OCI-LY3 (cell line): ENCODE measurements at regions not wholly inside any gene's neighbourhood (a gene's known extent, or its start where the extent isn't known, plus 50 kb on each side); places are given as distances from the start of the nearest gene placed in this dataset.

Source experiments
- H2AFZ ChIP-seq: fragments of 200-600, 300-600 bp; shearing (Covaris generic); 2 replicates; pipeline ENCODE4 v1.6.0; 2014; ENCODE audit warnings: antibody characterized with exemption, low read depth, low read length
- H3K27ac ChIP-seq: fragments of 200-600, 300-600 bp; sonication (generic); 2 replicates; pipeline ENCODE4 v1.5.1; 2014; ENCODE audit warnings: mild to moderate bottlenecking, low read length, moderate library complexity, mixed read lengths
- H3K27me3 ChIP-seq: fragments of 200-600, 300-600 bp; sonication (generic); 2 replicates; pipeline ENCODE4 v1.6.1; 2014; ENCODE audit warnings: low read depth, low read length, mixed read lengths
- H3K36me3 ChIP-seq: fragments of 200-600, 300-600 bp; sonication (generic); replicated peaks from 2 replicates; pipeline ENCODE3; 2014; ENCODE audit warnings: low read depth, low read length, mixed read lengths
- H3K4me1 ChIP-seq: fragments of 300-600, 200-600 bp; sonication (generic); 2 replicates; pipeline ENCODE4 v1.6.1; 2014; ENCODE audit warnings: low read length, mixed read lengths
- H3K4me2 ChIP-seq: fragments of 200-600, 300-600 bp; sonication (generic); 2 replicates; pipeline ENCODE4 v1.6.1; 2014; ENCODE audit warnings: low read length, mixed read lengths
- H3K4me3 ChIP-seq: fragments of 300-600, 200-600 bp; sonication (generic); 2 replicates; pipeline ENCODE4 v1.5.1; 2014; ENCODE audit warnings: antibody characterized with exemption, mild to moderate bottlenecking, low read length, moderate library complexity
- H3K79me2 ChIP-seq: fragments of 300-600, 200-600 bp; shearing (Covaris generic); 2 replicates; pipeline ENCODE4 v1.6.1; 2014; ENCODE audit warnings: mild to moderate bottlenecking, low read length, mixed read lengths
- H3K9ac ChIP-seq: fragments of 300-600, 200-600 bp; shearing (Covaris generic); 2 replicates; pipeline ENCODE4 v1.6.0; 2014; ENCODE audit warnings: mild to moderate bottlenecking, low read length, moderate library complexity
- H3K9me3 ChIP-seq: fragments of 200-600, 300-600 bp; shearing (Covaris generic); 2 replicates; pipeline ENCODE4 v1.6.1; 2014; ENCODE audit warnings: low read length, mixed read lengths; ENCODE audit not compliant: insufficient read depth
- H4K20me1 ChIP-seq: fragments of 200-600, 300-600 bp; sonication (generic); 2 replicates; pipeline ENCODE4 v1.6.1; 2016; ENCODE audit warnings: low read length, mixed read lengths; ENCODE audit not compliant: insufficient read depth
- EZH2phosphoT487 ChIP-seq: fragments of 200-600 bp; shearing (Covaris generic); IDR thresholded peaks from 2 replicates; pipeline ENCODE4 v1.6.1; 2018; ENCODE audit warnings: antibody characterized with exemption, mixed run types, low read depth
- TF ChIP-seq, protein P1 (sequence below): fragments of 200-600, 300-600 bp; sonication (generic); IDR thresholded peaks from 2 replicates; pipeline ENCODE4 v1.5.1; 2014; ENCODE audit warnings: antibody characterized with exemption, low read length, low read depth

- H3K4me3 ChIP-seq, result no peak overlapping the region
- H3K9ac ChIP-seq, result no peak overlapping the region
- H2AFZ ChIP-seq, result no peak overlapping the region
- H3K4me1 ChIP-seq, result no peaks in the 10 kb centered on the region
- no peaks in the 10 kb centered on the region for H4K20me1 ChIP-seq
- no peak overlapping the region for H3K4me2 ChIP-seq
- H3K9me3 ChIP-seq, result no peaks in the 10 kb centered on the region
- no peaks in the 10 kb centered on the region for H3K79me2 ChIP-seq
- no peaks in the 10 kb centered on the region for H3K36me3 ChIP-seq
- TF ChIP-seq, protein P1, sequence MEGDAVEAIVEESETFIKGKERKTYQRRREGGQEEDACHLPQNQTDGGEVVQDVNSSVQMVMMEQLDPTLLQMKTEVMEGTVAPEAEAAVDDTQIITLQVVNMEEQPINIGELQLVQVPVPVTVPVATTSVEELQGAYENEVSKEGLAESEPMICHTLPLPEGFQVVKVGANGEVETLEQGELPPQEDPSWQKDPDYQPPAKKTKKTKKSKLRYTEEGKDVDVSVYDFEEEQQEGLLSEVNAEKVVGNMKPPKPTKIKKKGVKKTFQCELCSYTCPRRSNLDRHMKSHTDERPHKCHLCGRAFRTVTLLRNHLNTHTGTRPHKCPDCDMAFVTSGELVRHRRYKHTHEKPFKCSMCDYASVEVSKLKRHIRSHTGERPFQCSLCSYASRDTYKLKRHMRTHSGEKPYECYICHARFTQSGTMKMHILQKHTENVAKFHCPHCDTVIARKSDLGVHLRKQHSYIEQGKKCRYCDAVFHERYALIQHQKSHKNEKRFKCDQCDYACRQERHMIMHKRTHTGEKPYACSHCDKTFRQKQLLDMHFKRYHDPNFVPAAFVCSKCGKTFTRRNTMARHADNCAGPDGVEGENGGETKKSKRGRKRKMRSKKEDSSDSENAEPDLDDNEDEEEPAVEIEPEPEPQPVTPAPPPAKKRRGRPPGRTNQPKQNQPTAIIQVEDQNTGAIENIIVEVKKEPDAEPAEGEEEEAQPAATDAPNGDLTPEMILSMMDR, result no peak
- TF ChIP-seq EZH2phosphoT487, result no peak
- no peak overlapping the region for H3K27ac ChIP-seq
- H3K27me3 ChIP-seq, result no peaks in the 10 kb centered on the region
Measured at GRCh38 chr5:102638316-102638715, 116.8 kb upstream of the PAM start.

DNA sequence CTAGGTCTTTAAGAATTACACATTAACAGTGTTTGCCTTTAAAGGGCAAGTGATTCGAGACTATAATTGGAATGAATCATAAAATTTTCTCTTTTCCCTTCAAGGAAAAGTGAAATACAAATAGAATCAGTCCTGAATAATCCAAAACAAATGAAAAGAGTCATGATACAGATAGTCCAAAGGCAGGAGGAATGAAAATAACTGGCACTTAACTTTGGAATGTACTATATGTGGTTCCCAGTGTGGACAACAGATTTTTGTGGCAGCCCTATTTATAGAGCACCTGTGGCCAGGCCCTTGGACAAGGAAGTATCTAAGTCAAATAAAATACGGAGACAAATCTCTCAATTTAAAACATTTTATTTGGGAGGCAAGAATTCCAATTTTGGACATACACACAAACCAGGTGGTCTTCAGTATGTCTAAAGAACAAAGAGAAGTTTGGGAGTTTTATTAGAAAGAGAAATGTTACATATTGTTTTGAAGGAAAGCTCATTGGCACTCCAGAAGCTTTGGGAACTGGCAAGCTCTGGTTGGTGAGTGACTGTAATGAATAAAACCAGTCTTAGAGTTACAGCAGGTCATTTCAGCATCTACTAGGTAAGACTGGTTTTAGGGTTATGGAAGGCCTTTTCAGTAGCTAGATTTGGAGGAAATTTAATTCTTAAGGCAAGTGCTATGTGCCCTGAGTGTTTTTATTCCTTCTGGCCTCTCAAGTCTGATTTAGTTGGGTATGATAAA lies 116.0 kb upstream of the PAM start:
- no peaks in the 10 kb centered on the region for H3K9me3 ChIP-seq
- H3K4me1 ChIP-seq, result no peaks in the 10 kb centered on the region
- H3K36me3 ChIP-seq, result no peaks in the 10 kb centered on the region
- H3K79me2 ChIP-seq, result no peaks in the 10 kb centered on the region
- no peak overlapping the region for H2AFZ ChIP-seq
- H4K20me1 ChIP-seq, result no peaks in the 10 kb centered on the region
- no peak overlapping the region for H3K4me2 ChIP-seq
- TF ChIP-seq, protein P1, result no peak
- no peak for TF ChIP-seq EZH2phosphoT487
- H3K4me3 ChIP-seq, result no peak overlapping the region
- no peaks in the 10 kb centered on the region for H3K27me3 ChIP-seq
- H3K9ac ChIP-seq, result no peak overlapping the region
- H3K27ac ChIP-seq, result no peak overlapping the region

- H3K4me1 ChIP-seq, result no peaks in the 10 kb centered on the region
- H3K9ac ChIP-seq, result no peak overlapping the region
- H3K79me2 ChIP-seq, result no peaks in the 10 kb centered on the region
- no peak overlapping the region for H3K4me2 ChIP-seq
- H3K36me3 ChIP-seq, result no peaks in the 10 kb centered on the region
- no peak overlapping the region for H2AFZ ChIP-seq
- H3K4me3 ChIP-seq, result no peak overlapping the region
- no peak overlapping the region for H3K27ac ChIP-seq
- H4K20me1 ChIP-seq, result no peaks in the 10 kb centered on the region
- TF ChIP-seq EZH2phosphoT487, result no peak
- TF ChIP-seq, protein P1, result no peak
- H3K27me3 ChIP-seq, result no peaks in the 10 kb centered on the region
- H3K9me3 ChIP-seq, result no peaks in the 10 kb centered on the region
Measured at GRCh38 chr5:102649731-102650130, 105.4 kb upstream of the PAM start.

DNA sequence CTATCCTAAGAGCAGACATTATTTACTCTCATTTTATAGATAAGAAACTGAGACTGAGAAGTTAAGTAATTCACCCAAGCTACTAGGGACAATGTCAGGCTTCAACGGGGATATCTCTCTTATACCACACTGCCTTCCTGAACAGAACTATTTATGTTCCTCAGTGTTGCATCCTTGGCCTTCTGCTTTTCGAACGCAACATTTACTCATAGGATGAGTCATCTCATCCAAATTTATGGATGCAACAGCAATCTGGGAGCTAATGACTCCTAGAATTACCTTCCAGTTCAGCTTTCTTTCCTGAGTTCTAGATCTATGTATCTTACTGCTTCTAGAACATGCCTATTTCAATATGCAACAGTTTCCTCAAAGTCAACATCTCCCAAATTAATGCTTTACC lies 103.6 kb upstream of the PAM start:
- Histone ChIP-seq H3K9ac (no peak overlapping the region), H2AFZ (no peak overlapping the region), H3K27ac (no peak overlapping the region), H3K4me1 (no peaks in the 10 kb centered on the region), H4K20me1 (no peaks in the 10 kb centered on the region), H3K4me3 (no peak overlapping the region), H3K79me2 (no peaks in the 10 kb centered on the region), H3K9me3 (no peaks in the 10 kb centered on the region), H3K36me3 (no peaks in the 10 kb centered on the region), H3K27me3 (no peaks in the 10 kb centered on the region), H3K4me2 (no peak overlapping the region)
- TF ChIP-seq, protein P1, result no peak
- TF ChIP-seq EZH2phosphoT487, result no peak
